GM18951 (cell line): ENCODE measurements at regions not wholly inside any gene's neighbourhood (a gene's known extent, or its start where the extent isn't known, plus 50 kb on each side); places are given as distances from the start of the nearest gene placed in this dataset.

Source experiments
- POLR2A ChIP-seq: IDR thresholded peaks from 4 replicates; pipeline ENCODE4 v1.6.1; 2011; ENCODE audit warnings: mild to moderate bottlenecking; ENCODE audit not compliant: insufficient read length, insufficient read depth; ENCODE audit errors: extremely low read depth
- in situ Hi-C: fragments of 300-500 bp; cut with MboI; formaldehyde crosslinking; loops from one replicate; pipeline ENCODE4 v1.12.0; 2022; ENCODE audit warnings: low sequenced_read_pairs, mixed read lengths, inconsistent platforms; ENCODE audit not compliant: unreplicated experiment

- TF ChIP-seq POLR2A: no peak
- in situ Hi-C loops: no loop called here
These were observed 293.7 kb upstream of the CPEB2 start for GRCh38 chr4:14708574-14708973.

GRCh38 chr4:14711259-14711658 is 291.0 kb upstream of the CPEB2 start:
- no peak for TF ChIP-seq POLR2A
- in situ Hi-C loops: no loop called here

GRCh38 chr4:14716691-14717090 is 285.6 kb upstream of the CPEB2 start:
- TF ChIP-seq POLR2A: no peak
- in situ Hi-C loops: no loop called here

GRCh38 chr4:14719053-14719452 is 283.2 kb upstream of the CPEB2 start:
- TF ChIP-seq POLR2A: no peak
- in situ Hi-C loops: no loop called here

GRCh38 chr4:14726441-14726840 is 275.8 kb upstream of the CPEB2 start:
- no peak for TF ChIP-seq POLR2A

GRCh38 chr4:14726877-14727361 is 275.4 kb upstream of the CPEB2 start:
- in situ Hi-C loops: no loop called here
- no peak for TF ChIP-seq POLR2A

More at GRCh38 chr4:14726441-14726840, 275.8 kb upstream of the CPEB2 start:
- in situ Hi-C loops: no loop called here

GRCh38 chr4:14729282-14730000 is 272.8 kb upstream of the CPEB2 start:
- TF ChIP-seq POLR2A: no peak
- in situ Hi-C loops: no loop called here

- TF ChIP-seq POLR2A: no peak
- in situ Hi-C loops: no loop called here
These were observed 260.2 kb upstream of the CPEB2 start for GRCh38 chr4:14742054-14742453.

GRCh38 chr4:14743172-14743571 is 259.1 kb upstream of the CPEB2 start:
- no peak for TF ChIP-seq POLR2A
- in situ Hi-C loops: no loop called here

GRCh38 chr4:14743601-14744000 is 258.7 kb upstream of the CPEB2 start:
- no peak for TF ChIP-seq POLR2A
- in situ Hi-C loops: no loop called here

GRCh38 chr4:14744346-14744745 is 257.9 kb upstream of the CPEB2 start:
- no peak for TF ChIP-seq POLR2A

GRCh38 chr4:14749910-14750309 is 252.4 kb upstream of the CPEB2 start:
- in situ Hi-C loops: no loop called here
- no peak for TF ChIP-seq POLR2A

More at GRCh38 chr4:14744346-14744745, 257.9 kb upstream of the CPEB2 start:
- in situ Hi-C loops: no loop called here

- TF ChIP-seq POLR2A: no peak
- in situ Hi-C loops: no loop called here
These were observed 249.8 kb upstream of the CPEB2 start for GRCh38 chr4:14752341-14753046.

GRCh38 chr4:14767142-14767541 is 235.1 kb upstream of the CPEB2 start:
- in situ Hi-C loops: no loop called here

More at GRCh38 chr4:14767142-14767541, 235.1 kb upstream of the CPEB2 start:
- TF ChIP-seq POLR2A: no peak
